Adipocyte (in vitro differentiated cells): ENCODE measurements at regions not wholly inside any gene's neighbourhood (a gene's known extent, or its start where the extent isn't known, plus 50 kb on each side); places are given as distances from the start of the nearest gene placed in this dataset.
A peak's percentile ranks its signal among the peaks of the same experiment; 100 is the strongest.

ENCODE experiments used
- DNase-seq: peaks from one replicate; pipeline ENCODE4 v3.0.0-alpha.2; 2015; ENCODE audit warnings: low read depth
- H3K27me3 ChIP-seq: replicated peaks from 2 replicates; pipeline ENCODE4 v1.7.0; 2013; ENCODE audit warnings: mild to moderate bottlenecking, low read length, moderate library complexity; ENCODE audit not compliant: control insufficient read depth, insufficient read depth
- H3K36me3 ChIP-seq: 2 replicates; pipeline ENCODE4 v1.7.0; 2013; ENCODE audit warnings: low read length, mild to moderate bottlenecking, moderate library complexity; ENCODE audit not compliant: control insufficient read depth, insufficient read depth, severe bottlenecking
- H3K4me1 ChIP-seq: 2 replicates; pipeline ENCODE4 v1.7.0; 2013; ENCODE audit warnings: mild to moderate bottlenecking, low read length, moderate library complexity; ENCODE audit not compliant: control insufficient read depth, insufficient read depth
- H3K4me3 ChIP-seq: 2 replicates; pipeline ENCODE4 v1.7.0; 2013; ENCODE audit warnings: mild to moderate bottlenecking, low read length, moderate library complexity
- H3K9ac ChIP-seq: 2 replicates; pipeline ENCODE4 v1.7.0; 2013; ENCODE audit warnings: mild to moderate bottlenecking, low read length, moderate library complexity
- H3K9me3 ChIP-seq: 2 replicates; pipeline ENCODE4 v1.7.0; 2013; ENCODE audit warnings: mild to moderate bottlenecking, low read length, moderate library complexity; ENCODE audit not compliant: control insufficient read depth

- Histone ChIP-seq H3K4me3 (no peak overlapping the region), H3K27me3 (no peaks in the 10 kb centered on the region), H3K9me3 (no peaks in the 10 kb centered on the region), H3K4me1 (peaks cover 7% of the 10 kb centered on the region), H3K36me3 (no peaks in the 10 kb centered on the region), H3K9ac (no peak overlapping the region)
- DNase-seq: no peak
Observed at GRCh38 chr14:51516706-51517395, 134.9 kb upstream of the FRMD6 start.

GRCh38 chr14:51518280-51518679 is 133.4 kb upstream of the FRMD6 start:
- peaks cover 12% of the 10 kb centered on the region for H3K4me1 ChIP-seq
- no peak overlapping the region for H3K9ac ChIP-seq
- DNase-seq: no peak
- H3K9me3 ChIP-seq: no peaks in the 10 kb centered on the region
- no peak overlapping the region for H3K4me3 ChIP-seq
- H3K27me3 ChIP-seq: no peaks in the 10 kb centered on the region
- H3K36me3 ChIP-seq: no peaks in the 10 kb centered on the region

- Histone ChIP-seq H3K9me3 (no peaks in the 10 kb centered on the region), H3K36me3 (no peaks in the 10 kb centered on the region), H3K4me1 (peaks cover 12% of the 10 kb centered on the region), H3K9ac (no peak overlapping the region), H3K4me3 (no peak overlapping the region), H3K27me3 (no peaks in the 10 kb centered on the region)
- DNase-seq: no peak
Observed at GRCh38 chr14:51518711-51519110, 133.0 kb upstream of the FRMD6 start.

- Histone ChIP-seq H3K4me1 (peaks cover 12% of the 10 kb centered on the region), H3K4me3 (no peak overlapping the region), H3K9me3 (no peaks in the 10 kb centered on the region), H3K27me3 (no peaks in the 10 kb centered on the region), H3K9ac (no peak overlapping the region), H3K36me3 (no peaks in the 10 kb centered on the region)
- DNase-seq: no peak
Observed at GRCh38 chr14:51520087-51520486, 131.6 kb upstream of the FRMD6 start.

GRCh38 chr14:51521764-51522163 is 129.9 kb upstream of the FRMD6 start:
- no peak overlapping the region for H3K9ac ChIP-seq
- no peaks in the 10 kb centered on the region for H3K36me3 ChIP-seq
- no peaks in the 10 kb centered on the region for H3K27me3 ChIP-seq
- no peaks in the 10 kb centered on the region for H3K9me3 ChIP-seq
- H3K4me1 ChIP-seq: peaks cover 15% of the 10 kb centered on the region
- H3K4me3 ChIP-seq: no peak overlapping the region
- peak; percentile 84 for DNase-seq

GRCh38 chr14:51523243-51523642 is 128.5 kb upstream of the FRMD6 start:
- no peak for DNase-seq
- Histone ChIP-seq H3K4me3 (no peak overlapping the region), H3K9ac (no peak overlapping the region), H3K4me1 (peaks cover 15% of the 10 kb centered on the region), H3K27me3 (no peaks in the 10 kb centered on the region), H3K36me3 (no peaks in the 10 kb centered on the region), H3K9me3 (no peaks in the 10 kb centered on the region)

GRCh38 chr14:51525739-51526138 is 126.0 kb upstream of the FRMD6 start:
- H3K4me1 ChIP-seq: peaks cover 15% of the 10 kb centered on the region
- no peaks in the 10 kb centered on the region for H3K27me3 ChIP-seq
- no peak overlapping the region for H3K9ac ChIP-seq
- H3K4me3 ChIP-seq: no peak overlapping the region
- H3K9me3 ChIP-seq: no peaks in the 10 kb centered on the region
- H3K36me3 ChIP-seq: no peaks in the 10 kb centered on the region
- no peak for DNase-seq

- Histone ChIP-seq H3K9ac (no peak overlapping the region), H3K36me3 (no peaks in the 10 kb centered on the region), H3K4me3 (no peak overlapping the region), H3K27me3 (no peaks in the 10 kb centered on the region), H3K4me1 (peaks cover 6% of the 10 kb centered on the region), H3K9me3 (no peaks in the 10 kb centered on the region)
- DNase-seq: no peak
Observed at GRCh38 chr14:51527073-51527472, 124.6 kb upstream of the FRMD6 start.

- Histone ChIP-seq H3K4me3 (no peak overlapping the region), H3K4me1 (peaks cover 19% of the 10 kb centered on the region), H3K36me3 (no peaks in the 10 kb centered on the region), H3K9ac (no peak overlapping the region), H3K27me3 (no peaks in the 10 kb centered on the region), H3K9me3 (no peaks in the 10 kb centered on the region)
- DNase-seq: no peak
Observed at GRCh38 chr14:51529736-51530135, 122.0 kb upstream of the FRMD6 start.

- H3K4me1 ChIP-seq: peaks cover 18% of the 10 kb centered on the region
- no peaks in the 10 kb centered on the region for H3K36me3 ChIP-seq
- no peaks in the 10 kb centered on the region for H3K9me3 ChIP-seq
- no peaks in the 10 kb centered on the region for H3K27me3 ChIP-seq
- peak overlapping the region; percentile 5 for H3K9ac ChIP-seq
- peak; percentile 57 for DNase-seq
- H3K4me3 ChIP-seq: no peak overlapping the region
Observed at GRCh38 chr14:51533160-51533559, 118.5 kb upstream of the FRMD6 start.

- no peak overlapping the region for H3K9ac ChIP-seq
- H3K27me3 ChIP-seq: no peaks in the 10 kb centered on the region
- no peak overlapping the region for H3K4me3 ChIP-seq
- DNase-seq: no peak
- H3K36me3 ChIP-seq: no peaks in the 10 kb centered on the region
- H3K4me1 ChIP-seq: peaks cover 19% of the 10 kb centered on the region
- H3K9me3 ChIP-seq: no peaks in the 10 kb centered on the region
Observed at GRCh38 chr14:51533872-51534553, 117.7 kb upstream of the FRMD6 start.
